HEK293 (cell line): ENCODE measurements at regions not wholly inside any gene's neighbourhood (a gene's known extent, or its start where the extent isn't known, plus 50 kb on each side); places are given as distances from the start of the nearest gene placed in this dataset.

ENCODE experiments used
- CTCF ChIA-PET: fragments of 350-600 bp; formaldehyde crosslinking; extraction: SDS; loops from one replicate; lab custom pipeline; 2021; ENCODE audit warnings: antibody characterized with exemption; lab: Yijun Ruan, JAX
- POLR2A ChIA-PET: fragments of 300-600 bp; formaldehyde crosslinking; extraction: SDS; loops from one replicate; lab custom pipeline; 2020; ENCODE audit warnings: antibody characterized with exemption, inconsistent platforms; lab: Yijun Ruan, JAX
- H3K27ac ChIP-seq: fragments of 200-500 bp; sonication (Bioruptor generic); 2 replicates; pipeline ENCODE4 v1.5.1; 2014; ENCODE audit warnings: low read depth, low read length, control low read depth, inconsistent platforms; ENCODE audit errors: extremely low read depth
- H3K36me3 ChIP-seq, 2 experiments: fragments of 200-500 bp in 1 of 2; sonication (Bioruptor generic) in 1 of 2; 1 replicate in 1 of 2; 2 replicates in 1 of 2; pipeline ENCODE4 v1.5.1; 2014 to 2017; ENCODE audit warnings: inconsistent platforms in 2 of 2, low read length in 2 of 2; ENCODE audit not compliant: control insufficient read depth in 2 of 2, insufficient read depth in 1 of 2
- H3K4me1 ChIP-seq: fragments of 200-500 bp; sonication (Bioruptor generic); 2 replicates; pipeline ENCODE4 v1.5.1; 2014; ENCODE audit warnings: mild to moderate bottlenecking, low read length, inconsistent platforms; ENCODE audit not compliant: control insufficient read depth, insufficient read depth
- H3K4me3 ChIP-seq: 2 replicates; pipeline ENCODE4 v1.5.1; 2011; ENCODE audit warnings: low read depth, mild to moderate bottlenecking, control low read depth, low read length, moderate library complexity
- H3K9me3 ChIP-seq: fragments of 200-500 bp; sonication (Bioruptor generic); 2 replicates; pipeline ENCODE4 v1.5.1; 2014; ENCODE audit warnings: low read depth, low read length, inconsistent platforms; ENCODE audit not compliant: control insufficient read depth, insufficient read depth
- HOXD13 ChIP-seq: sonication (generic); formaldehyde crosslinking; IDR thresholded peaks from 2 replicates; pipeline ENCODE4 v1.8.0; 2022; ENCODE audit warnings: missing genetic modification reagents, borderline replicate concordance
- KLF8 ChIP-seq: fragments of 450-650 bp; formaldehyde crosslinking; IDR thresholded peaks from 2 replicates; pipeline ENCODE4 v1.5.1; 2016; ENCODE audit warnings: missing biosample characterization, missing genetic modification characterization
- MZF1 ChIP-seq: fragments of 450-650 bp; formaldehyde crosslinking; IDR thresholded peaks from 2 replicates; pipeline ENCODE4 v1.5.1; 2017; ENCODE audit warnings: missing biosample characterization, missing genetic modification characterization, borderline replicate concordance
- ZBTB17 ChIP-seq: fragments of 450-650 bp; formaldehyde crosslinking; IDR thresholded peaks from 2 replicates; pipeline ENCODE4 v1.5.1; 2016; ENCODE audit warnings: missing biosample characterization, missing genetic modification characterization
- ZBTB48 ChIP-seq: fragments of 450-650 bp; formaldehyde crosslinking; IDR thresholded peaks from 2 replicates; pipeline ENCODE4 v1.5.1; 2016; ENCODE audit warnings: missing biosample characterization, missing genetic modification characterization
- ZBTB7A ChIP-seq: fragments of 450-650 bp; formaldehyde crosslinking; IDR thresholded peaks from 2 replicates; pipeline ENCODE4 v1.5.1; 2016; ENCODE audit warnings: low read depth, missing biosample characterization, missing genetic modification characterization
- ZNF174 ChIP-seq: fragments of 450-650 bp; formaldehyde crosslinking; IDR thresholded peaks from 2 replicates; pipeline ENCODE4 v1.5.0; 2017; ENCODE audit warnings: missing biosample characterization, mild to moderate bottlenecking, missing genetic modification characterization
- ZNF223 ChIP-seq: fragments of 450-650 bp; formaldehyde crosslinking; IDR thresholded peaks from 2 replicates; pipeline ENCODE4 v1.5.1; 2016; ENCODE audit warnings: missing biosample characterization, missing genetic modification characterization
- ZNF324 ChIP-seq: fragments of 450-650 bp; formaldehyde crosslinking; IDR thresholded peaks from 2 replicates; pipeline ENCODE4 v1.5.1; 2016; ENCODE audit warnings: missing biosample characterization, missing genetic modification characterization
- ZNF354C ChIP-seq: fragments of 450-650 bp; formaldehyde crosslinking; IDR thresholded peaks from 2 replicates; pipeline ENCODE4 v1.5.1; 2016; ENCODE audit warnings: missing biosample characterization, missing genetic modification characterization, low read depth, borderline replicate concordance
- ZNF37A ChIP-seq: fragments of 450-650 bp; IDR thresholded peaks from 2 replicates; pipeline ENCODE4 v1.5.1; 2018; ENCODE audit warnings: missing biosample characterization, missing genetic modification characterization
- ZNF514 ChIP-seq: fragments of 450-650 bp; formaldehyde crosslinking; IDR thresholded peaks from 2 replicates; pipeline ENCODE4 v1.5.1; 2016; ENCODE audit warnings: missing biosample characterization, missing genetic modification characterization
- ZNF529 ChIP-seq: fragments of 450-650 bp; formaldehyde crosslinking; IDR thresholded peaks from 2 replicates; pipeline ENCODE4 v1.5.1; 2017; ENCODE audit warnings: missing genetic modification characterization, missing biosample characterization; ENCODE audit not compliant: insufficient replicate concordance
- ZNF561 ChIP-seq: fragments of 450-650 bp; IDR thresholded peaks from 2 replicates; pipeline ENCODE4 v1.5.1; 2018; ENCODE audit warnings: missing biosample characterization, missing genetic modification characterization, borderline replicate concordance
- ZNF571 ChIP-seq: fragments of 450-650 bp; formaldehyde crosslinking; IDR thresholded peaks from 2 replicates; pipeline ENCODE4 v1.5.0; 2017; ENCODE audit warnings: missing biosample characterization, missing genetic modification characterization
- ZNF654 ChIP-seq: fragments of 450-650 bp; formaldehyde crosslinking; IDR thresholded peaks from 2 replicates; pipeline ENCODE4 v1.5.1; 2016; ENCODE audit warnings: low read depth, missing biosample characterization, missing genetic modification characterization
- ZNF76 ChIP-seq: fragments of 450-650 bp; formaldehyde crosslinking; IDR thresholded peaks from 2 replicates; pipeline ENCODE4; 2016; ENCODE audit warnings: low read depth, missing biosample characterization, missing genetic modification characterization, borderline replicate concordance
- ZNF768 ChIP-seq: fragments of 450-650 bp; formaldehyde crosslinking; IDR thresholded peaks from 2 replicates; pipeline ENCODE4 v1.5.1; 2018; ENCODE audit warnings: missing biosample characterization, mild to moderate bottlenecking, missing genetic modification characterization
- ZSCAN16 ChIP-seq: fragments of 450-650 bp; formaldehyde crosslinking; IDR thresholded peaks from 2 replicates; pipeline ENCODE4 v1.5.1; 2016; ENCODE audit warnings: missing biosample characterization, missing genetic modification characterization
- ZSCAN30 ChIP-seq: fragments of 450-650 bp; IDR thresholded peaks from 2 replicates; pipeline ENCODE4 v1.5.1; 2018; ENCODE audit warnings: missing biosample characterization, mild to moderate bottlenecking, missing genetic modification characterization, moderate library complexity
- TF ChIP-seq, protein P1 (sequence below): fragments of 450-650 bp; formaldehyde crosslinking; IDR thresholded peaks from 2 replicates; pipeline ENCODE4 v1.5.1; 2017; ENCODE audit warnings: missing biosample characterization, missing genetic modification characterization
- TF ChIP-seq, protein P2 (sequence below): fragments of 450-650 bp; formaldehyde crosslinking; IDR thresholded peaks from 2 replicates; pipeline ENCODE4 v1.5.1; 2016; ENCODE audit warnings: missing biosample characterization, missing genetic modification characterization
- TF ChIP-seq, protein P3 (sequence below): sonication (generic); formaldehyde crosslinking; IDR thresholded peaks from 2 replicates; pipeline ENCODE4 v1.8.1; 2022; ENCODE audit warnings: mild to moderate bottlenecking, moderate library complexity, missing genetic modification reagents
- TF ChIP-seq, protein P4 (sequence below): fragments of 450-650 bp; formaldehyde crosslinking; IDR thresholded peaks from 2 replicates; pipeline ENCODE4 v1.5.1; 2016; ENCODE audit warnings: missing biosample characterization, missing genetic modification characterization, low read depth

DNA sequence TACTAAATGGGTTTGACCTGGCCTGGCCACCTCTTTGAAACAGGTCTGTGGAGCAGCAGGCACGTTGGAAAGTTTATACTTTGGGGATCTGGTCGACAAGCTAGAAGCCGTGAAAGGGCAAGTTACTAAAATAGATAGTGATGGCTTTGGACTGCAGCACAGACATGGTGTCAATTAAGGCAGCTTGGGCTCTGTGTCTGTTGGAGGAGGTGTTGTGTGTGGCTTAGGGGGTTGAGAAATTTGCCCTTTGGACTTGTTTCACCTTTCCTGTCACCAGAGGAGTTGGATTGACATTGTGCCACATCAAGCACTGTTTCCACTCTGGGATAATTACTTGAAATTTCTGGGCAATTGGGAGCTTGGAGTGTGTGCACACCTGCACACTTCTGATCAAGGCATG, 251.8 kb upstream of the MKI67 start:
- H3K4me1 ChIP-seq: no peaks in the 10 kb centered on the region
- no peaks in the 10 kb centered on the region for H3K36me3 ChIP-seq
- H3K27ac ChIP-seq: no peak overlapping the region
- H3K9me3 ChIP-seq: no peaks in the 10 kb centered on the region
- ChIA-PET CTCF (no interaction called here), POLR2A (no interaction called here)
- no peak overlapping the region for H3K4me3 ChIP-seq
- no peak for TF ChIP-seq ZNF76
- no peak for TF ChIP-seq ZNF174 (tag by site-specific recombination)
- no peak for TF ChIP-seq ZSCAN16
- no peak for TF ChIP-seq ZNF529 (tag by site-specific recombination)
- TF ChIP-seq ZNF654 (tag by site-specific recombination): no peak

DNA sequence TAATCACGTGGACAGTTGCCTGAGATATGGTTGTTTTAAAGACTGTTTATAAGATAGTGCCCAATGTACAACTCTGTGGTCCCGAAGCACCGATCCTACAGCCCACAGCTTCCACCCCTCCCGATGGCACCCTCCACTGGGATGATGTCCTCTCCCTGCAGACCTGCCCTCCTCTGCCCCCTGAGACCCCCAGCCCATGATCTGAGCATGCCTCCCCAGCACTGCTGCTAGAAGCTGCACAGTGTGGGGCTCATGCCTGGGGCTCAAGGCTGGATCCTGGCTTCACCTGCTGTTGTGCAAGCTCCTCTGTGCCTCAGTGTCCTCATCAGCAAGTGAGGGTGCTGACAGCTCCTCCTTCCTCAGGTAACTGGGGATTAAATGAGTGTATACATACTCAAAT, 254.7 kb upstream of the MKI67 start:
- H3K4me3 ChIP-seq: no peak overlapping the region
- POLR2A ChIA-PET: no interaction called here
- H3K9me3 ChIP-seq: no peaks in the 10 kb centered on the region
- TF ChIP-seq, protein P1, sequence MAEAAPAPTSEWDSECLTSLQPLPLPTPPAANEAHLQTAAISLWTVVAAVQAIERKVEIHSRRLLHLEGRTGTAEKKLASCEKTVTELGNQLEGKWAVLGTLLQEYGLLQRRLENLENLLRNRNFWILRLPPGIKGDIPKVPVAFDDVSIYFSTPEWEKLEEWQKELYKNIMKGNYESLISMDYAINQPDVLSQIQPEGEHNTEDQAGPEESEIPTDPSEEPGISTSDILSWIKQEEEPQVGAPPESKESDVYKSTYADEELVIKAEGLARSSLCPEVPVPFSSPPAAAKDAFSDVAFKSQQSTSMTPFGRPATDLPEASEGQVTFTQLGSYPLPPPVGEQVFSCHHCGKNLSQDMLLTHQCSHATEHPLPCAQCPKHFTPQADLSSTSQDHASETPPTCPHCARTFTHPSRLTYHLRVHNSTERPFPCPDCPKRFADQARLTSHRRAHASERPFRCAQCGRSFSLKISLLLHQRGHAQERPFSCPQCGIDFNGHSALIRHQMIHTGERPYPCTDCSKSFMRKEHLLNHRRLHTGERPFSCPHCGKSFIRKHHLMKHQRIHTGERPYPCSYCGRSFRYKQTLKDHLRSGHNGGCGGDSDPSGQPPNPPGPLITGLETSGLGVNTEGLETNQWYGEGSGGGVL: no peak
- TF ChIP-seq, protein P2, sequence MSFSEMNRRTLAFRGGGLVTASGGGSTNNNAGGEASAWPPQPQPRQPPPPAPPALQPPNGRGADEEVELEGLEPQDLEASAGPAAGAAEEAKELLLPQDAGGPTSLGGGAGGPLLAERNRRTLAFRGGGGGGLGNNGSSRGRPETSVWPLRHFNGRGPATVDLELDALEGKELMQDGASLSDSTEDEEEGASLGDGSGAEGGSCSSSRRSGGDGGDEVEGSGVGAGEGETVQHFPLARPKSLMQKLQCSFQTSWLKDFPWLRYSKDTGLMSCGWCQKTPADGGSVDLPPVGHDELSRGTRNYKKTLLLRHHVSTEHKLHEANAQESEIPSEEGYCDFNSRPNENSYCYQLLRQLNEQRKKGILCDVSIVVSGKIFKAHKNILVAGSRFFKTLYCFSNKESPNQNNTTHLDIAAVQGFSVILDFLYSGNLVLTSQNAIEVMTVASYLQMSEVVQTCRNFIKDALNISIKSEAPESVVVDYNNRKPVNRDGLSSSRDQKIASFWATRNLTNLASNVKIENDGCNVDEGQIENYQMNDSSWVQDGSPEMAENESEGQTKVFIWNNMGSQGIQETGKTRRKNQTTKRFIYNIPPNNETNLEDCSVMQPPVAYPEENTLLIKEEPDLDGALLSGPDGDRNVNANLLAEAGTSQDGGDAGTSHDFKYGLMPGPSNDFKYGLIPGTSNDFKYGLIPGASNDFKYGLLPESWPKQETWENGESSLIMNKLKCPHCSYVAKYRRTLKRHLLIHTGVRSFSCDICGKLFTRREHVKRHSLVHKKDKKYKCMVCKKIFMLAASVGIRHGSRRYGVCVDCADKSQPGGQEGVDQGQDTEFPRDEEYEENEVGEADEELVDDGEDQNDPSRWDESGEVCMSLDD (tag by site-specific recombination): no peak
- no peak for TF ChIP-seq ZBTB7A (tag by site-specific recombination)
- TF ChIP-seq ZNF768: no peak
- H3K4me1 ChIP-seq: no peaks in the 10 kb centered on the region
- H3K36me3 ChIP-seq: no peaks in the 10 kb centered on the region
- CTCF ChIA-PET: no interaction called here
- H3K27ac ChIP-seq: no peak overlapping the region

DNA sequence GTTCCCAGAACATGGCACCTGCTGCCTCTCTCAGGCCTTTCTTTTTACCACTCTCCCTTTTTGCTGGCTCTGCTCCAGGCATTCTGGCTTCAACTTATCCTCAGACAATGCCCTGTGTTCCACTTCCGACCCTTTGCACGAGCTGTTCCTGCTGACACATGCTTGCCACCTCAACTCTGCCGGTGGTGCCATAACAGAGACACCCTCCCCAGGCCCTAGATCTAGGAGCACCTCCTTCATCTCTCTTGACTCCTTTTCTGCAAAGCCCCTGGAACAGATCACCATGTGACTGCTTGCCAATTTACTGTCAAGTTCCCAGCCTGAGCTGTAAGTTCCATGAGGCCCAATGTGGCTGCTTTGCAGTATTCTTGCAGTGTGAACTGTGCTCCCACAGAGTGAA, 256.0 kb upstream of the MKI67 start:
- TF ChIP-seq ZNF37A (no peak), ZSCAN30 (tag by site-specific recombination) (no peak), ZNF223 (no peak), MZF1 (tag by site-specific recombination) (no peak)
- H3K27ac ChIP-seq: no peak overlapping the region
- H3K9me3 ChIP-seq: no peaks in the 10 kb centered on the region
- ChIA-PET CTCF (no interaction called here), POLR2A (no interaction called here)
- no peaks in the 10 kb centered on the region for H3K36me3 ChIP-seq
- H3K4me3 ChIP-seq: no peak overlapping the region
- no peaks in the 10 kb centered on the region for H3K4me1 ChIP-seq

DNA sequence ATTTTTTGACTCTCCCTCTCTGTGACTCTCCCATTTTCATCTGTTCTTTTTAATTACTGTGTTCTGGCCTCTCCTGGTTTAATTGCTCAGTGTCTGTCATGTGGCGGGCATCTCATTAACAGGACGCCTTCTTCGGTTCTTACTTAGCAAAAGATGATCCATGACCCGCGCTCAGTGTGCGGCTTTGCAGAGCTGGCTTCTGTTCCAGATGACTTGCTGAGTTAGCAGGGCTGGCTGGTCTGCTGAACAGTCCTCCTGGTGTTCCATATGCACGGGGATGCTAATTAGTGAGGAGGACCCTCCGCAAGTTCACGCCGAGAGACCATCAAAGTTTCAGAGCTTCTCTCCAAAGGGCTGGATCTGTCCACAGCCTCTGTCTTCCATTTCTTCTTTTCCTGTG, 258.6 kb upstream of the MKI67 start:
- H3K9me3 ChIP-seq: no peaks in the 10 kb centered on the region
- CTCF ChIA-PET: no interaction called here
- no peaks in the 10 kb centered on the region for H3K36me3 ChIP-seq
- H3K4me3 ChIP-seq: no peak overlapping the region
- POLR2A ChIA-PET: no interaction called here
- H3K27ac ChIP-seq: no peak overlapping the region
- no peaks in the 10 kb centered on the region; the same call in 1 of the 2 replicates for H3K4me1 ChIP-seq
- TF ChIP-seq KLF8 (tag by site-specific recombination): no peak
- TF ChIP-seq, protein P3, sequence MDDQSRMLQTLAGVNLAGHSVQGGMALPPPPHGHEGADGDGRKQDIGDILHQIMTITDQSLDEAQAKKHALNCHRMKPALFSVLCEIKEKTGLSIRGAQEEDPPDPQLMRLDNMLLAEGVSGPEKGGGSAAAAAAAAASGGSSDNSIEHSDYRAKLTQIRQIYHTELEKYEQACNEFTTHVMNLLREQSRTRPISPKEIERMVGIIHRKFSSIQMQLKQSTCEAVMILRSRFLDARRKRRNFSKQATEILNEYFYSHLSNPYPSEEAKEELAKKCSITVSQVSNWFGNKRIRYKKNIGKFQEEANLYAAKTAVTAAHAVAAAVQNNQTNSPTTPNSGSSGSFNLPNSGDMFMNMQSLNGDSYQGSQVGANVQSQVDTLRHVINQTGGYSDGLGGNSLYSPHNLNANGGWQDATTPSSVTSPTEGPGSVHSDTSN (CRISPR knock-in tag): no peak
- TF ChIP-seq ZNF324 (tag by site-specific recombination): no peak
- no peak for TF ChIP-seq ZBTB48
- TF ChIP-seq ZBTB17 (tag by site-specific recombination): no peak
- TF ChIP-seq ZNF571 (tag by site-specific recombination): no peak
- TF ChIP-seq HOXD13 (CRISPR knock-in tag): no peak
- no peak for TF ChIP-seq ZNF561
- TF ChIP-seq, protein P4, sequence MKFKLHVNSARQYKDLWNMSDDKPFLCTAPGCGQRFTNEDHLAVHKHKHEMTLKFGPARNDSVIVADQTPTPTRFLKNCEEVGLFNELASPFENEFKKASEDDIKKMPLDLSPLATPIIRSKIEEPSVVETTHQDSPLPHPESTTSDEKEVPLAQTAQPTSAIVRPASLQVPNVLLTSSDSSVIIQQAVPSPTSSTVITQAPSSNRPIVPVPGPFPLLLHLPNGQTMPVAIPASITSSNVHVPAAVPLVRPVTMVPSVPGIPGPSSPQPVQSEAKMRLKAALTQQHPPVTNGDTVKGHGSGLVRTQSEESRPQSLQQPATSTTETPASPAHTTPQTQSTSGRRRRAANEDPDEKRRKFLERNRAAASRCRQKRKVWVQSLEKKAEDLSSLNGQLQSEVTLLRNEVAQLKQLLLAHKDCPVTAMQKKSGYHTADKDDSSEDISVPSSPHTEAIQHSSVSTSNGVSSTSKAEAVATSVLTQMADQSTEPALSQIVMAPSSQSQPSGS (tag by site-specific recombination): no peak
- TF ChIP-seq ZNF514 (tag by site-specific recombination): no peak
- TF ChIP-seq ZNF654 (tag by site-specific recombination): no peak
- no peak for TF ChIP-seq ZNF354C
